Mesenteric fat pad (tissue), 1 donor: ENCODE measurements at regions not wholly inside any gene's neighbourhood (a gene's known extent, or its start where the extent isn't known, plus 50 kb on each side); places are given as distances from the start of the nearest gene placed in this dataset.
"Not testable (repeated sequence)": the region's sequence is repeated elsewhere in the genome, so short reads cannot be mapped to it uniquely, and the experiment has no call there.

ENCODE experiments used
- DNase-seq: peaks from one replicate; pipeline ENCODE4 v3.0.0-alpha.2; 2020; ENCODE audit warnings: low spot score
- donor health status: DM: yes; HTN: yes; CAD: no.

GRCh38 chr16:88162778-88163177, 211.5 kb downstream of the BANP start:
- not testable (repeated sequence) for DNase-seq

GRCh38 chr16:88164196-88165039, 213.2 kb downstream of the BANP start:
- peak; percentile 69 for DNase-seq

- DNase-seq = peak; percentile 80
These were observed 213.9 kb downstream of the BANP start for GRCh38 chr16:88165040-88165544.

GRCh38 chr16:88165683-88166082, 214.4 kb downstream of the BANP start:
- peak; percentile 68 for DNase-seq

GRCh38 chr16:88166209-88166773, 215.1 kb downstream of the BANP start:
- peak; percentile 67 for DNase-seq

GRCh38 chr16:88167798-88168556, 214.8 kb upstream of the ZNF469 start:
- DNase-seq = peak; percentile 59

GRCh38 chr16:88168557-88168949, 214.2 kb upstream of the ZNF469 start:
- DNase-seq = peak; percentile 71

- DNase-seq = peak; percentile 87
These were observed 213.5 kb upstream of the ZNF469 start for GRCh38 chr16:88169136-88169830.

GRCh38 chr16:88169831-88170165, 213.0 kb upstream of the ZNF469 start:
- DNase-seq = not testable (repeated sequence)

GRCh38 chr16:88170528-88170991, 212.2 kb upstream of the ZNF469 start:
- DNase-seq = peak; percentile 60

- peak; percentile 18 for DNase-seq
These were observed 211.6 kb upstream of the ZNF469 start for GRCh38 chr16:88171126-88171525.

GRCh38 chr16:88176184-88176583, 206.6 kb upstream of the ZNF469 start:
- DNase-seq = not testable (repeated sequence)

- peak; percentile 81 for DNase-seq
These were observed 206.1 kb upstream of the ZNF469 start for GRCh38 chr16:88176591-88177180.

GRCh38 chr16:88178251-88178650, 204.5 kb upstream of the ZNF469 start:
- DNase-seq = peak; percentile 33

GRCh38 chr16:88178896-88179295, 203.9 kb upstream of the ZNF469 start:
- peak; percentile 65 for DNase-seq

- peak; percentile 81 for DNase-seq
These were observed 199.5 kb upstream of the ZNF469 start for GRCh38 chr16:88182967-88183881.

- peak; percentile 64 for DNase-seq
These were observed 198.7 kb upstream of the ZNF469 start for GRCh38 chr16:88184053-88184452.

GRCh38 chr16:88184566-88185355, 198.0 kb upstream of the ZNF469 start:
- DNase-seq = peak; percentile 86

GRCh38 chr16:88185406-88185805, 197.4 kb upstream of the ZNF469 start:
- DNase-seq = not testable (repeated sequence)
